Ishikawa (cell line): ENCODE measurements at regions not wholly inside any gene's neighbourhood (a gene's known extent, or its start where the extent isn't known, plus 50 kb on each side); places are given as distances from the start of the nearest gene placed in this dataset.

Experiments
- CREB1 ChIP-seq: IDR thresholded peaks from 2 replicates; pipeline ENCODE4 v1.6.1; 2012; ENCODE audit warnings: low read depth
- EGR1 ChIP-seq: IDR thresholded peaks from 2 replicates; pipeline ENCODE4 v1.6.1; 2012
- EP300 ChIP-seq: IDR thresholded peaks from 2 replicates; pipeline ENCODE4 v1.6.1; 2012; ENCODE audit warnings: borderline replicate concordance
- MAX ChIP-seq: IDR thresholded peaks from 2 replicates; pipeline ENCODE4 v1.6.1; 2012
- NFIC ChIP-seq: IDR thresholded peaks from 2 replicates; pipeline ENCODE4 v1.6.1; 2012
- RAD21 ChIP-seq: IDR thresholded peaks from 2 replicates; pipeline ENCODE4 v1.6.1; 2012; ENCODE audit warnings: low read depth
- TCF12 ChIP-seq: IDR thresholded peaks from 2 replicates; pipeline ENCODE4 v1.6.1; 2012; ENCODE audit warnings: low read depth
- TEAD4 ChIP-seq: IDR thresholded peaks from 2 replicates; pipeline ENCODE4 v1.6.1; 2012
- USF1 ChIP-seq: IDR thresholded peaks from 2 replicates; pipeline ENCODE4 v1.6.1; 2012
- YY1 ChIP-seq: IDR thresholded peaks from 2 replicates; pipeline ENCODE4 v1.6.1; 2012; ENCODE audit warnings: low read depth

GRCh38 chr18:24919181-24919797, 432.7 kb downstream of the ZNF521 start:
- TF ChIP-seq USF1 (no peak), EP300 (no peak), MAX (no peak), CREB1 (no peak), TCF12 (no peak), YY1 (no peak), TEAD4 (no peak), RAD21 (no peak), EGR1 (no peak), NFIC (no peak)
